Heart right ventricle (tissue), 16 donors: ENCODE measurements at regions not wholly inside any gene's neighbourhood (a gene's known extent, or its start where the extent isn't known, plus 50 kb on each side); places are given as distances from the start of the nearest gene placed in this dataset.

Experiments used
- ATAC-seq, 8 donors: fragments of 200-7000 bp; cut with Tn5 transposase; one replicate each; pipeline ENCODE4 v1.9.1; 2020; ENCODE audit warnings: mild to moderate bottlenecking in 8 of 8, moderate library complexity in 8 of 8, moderate number of reproducible peaks in 1 of 8
- DNase-seq, 2 donors: peaks; one replicate each; pipeline ENCODE4 v3.0.0-alpha.2; 2020
- H3K27ac ChIP-seq, 10 donors: fragments of 200-600 bp; sonication (generic) in 2 of 10; one replicate each; pipeline versions ENCODE4 v1.5.0 to v1.8.0; 2020 to 2022; ENCODE audit warnings: mild to moderate bottlenecking in 3 of 10
- H3K27me3 ChIP-seq, 7 donors: fragments of 200-600 bp; one replicate each; pipeline ENCODE4 v1.8.0; 2021 to 2022; ENCODE audit warnings: mild to moderate bottlenecking in 2 of 7
- H3K36me3 ChIP-seq, 9 donors: fragments of 200-600 bp; sonication (generic) in 1 of 9; one replicate each; pipeline versions ENCODE4 v1.5.0 to v1.8.0; 2020 to 2022; ENCODE audit warnings: mild to moderate bottlenecking in 2 of 9
- H3K4me1 ChIP-seq, 9 donors: fragments of 200-600 bp; sonication (generic) in 1 of 9; one replicate each; pipeline versions ENCODE4 v1.5.0 to v1.8.0; 2020 to 2022; ENCODE audit warnings: mild to moderate bottlenecking in 4 of 9
- H3K4me3 ChIP-seq, 10 donors: fragments of 200-600 bp; sonication (generic) in 2 of 10; one replicate each; pipeline versions ENCODE4 v1.5.0 to v1.8.0; 2020 to 2022; ENCODE audit warnings: mild to moderate bottlenecking in 7 of 10, moderate library complexity in 2 of 10
- H3K9me3 ChIP-seq, 11 donors: fragments of 200-600 bp in 10 of 11; sonication (generic) in 2 of 11; one replicate each; pipeline versions ENCODE4 v1.5.0 to v1.8.0; 2013 to 2022; ENCODE audit warnings: mild to moderate bottlenecking in 2 of 11, control low read depth in 1 of 11, moderate library complexity in 1 of 11
- CTCF ChIP-seq, 9 donors: fragments of 200-600 bp; sonication (generic) in 2 of 9; IDR thresholded peaks; one replicate each; pipeline versions ENCODE4 v1.5.0 to v1.8.0; 2021 to 2022; ENCODE audit warnings: antibody characterized with exemption in 9 of 9, mild to moderate bottlenecking in 5 of 9, moderate library complexity in 1 of 9
- WGBS, 2 donors: extraction: QIAGEN DNeasy Blood & Tissue Kit; methylation state at CpG; one replicate each; pipeline ENCODE4 v1.1.7; 2013; ENCODE audit warnings: inconsistent platforms in 1 of 2; 5-methylcytosine and 5-hydroxymethylcytosine counted together
- intact Hi-C, 10 donors: fragments of 100-400 bp; cut with DNase I; formaldehyde crosslinking; loops; one replicate each; pipeline versions ENCODE4 v1.11.1 to v1.14.2; 2022
- donor health status: Arrhythmogenic right ventricular cardiomyopathy.
- donor health status: ischemic (EF 13 %, LVEDD 7.1; RV severe dilation, severe dysfunction).
- donor health status: healthy with polysubstance abuse.
- donor health status: DM: no; HTN: yes; CAD: no.
- donor health status: DM: no; HTN: no; CAD: no.
- donor health status: ischemic (EF 25% LVEDD 6.9; RV normal size, moderate dysfunction).
- donor health status: ischemic (EF 25% LVEDD 5.7; RV mildly dilated, moderate dysfunction).
- donor health status: healthy.
- donor health status: DM: yes; HTN: yes; CAD: no.
- donor health status: Ischemic cardiomyopathy.
- donor health status: ischemic (EF 35%, LVEDD 5.7; RV mildly dilated, moderate dysfunction).
- donor health status: nonischemic (EF 11% LVEDD 7.7; RV severe dilation, severe dysfunction).
- donor health status: DM: yes; HTN: yes; CAD: no.
- donor health status: PGD.
- donor health status: ischemic (EF 29% LVEDD 5.4; RV normal size, mild dysfunction).
- donor health status: nonischemic (EF 23%, LVEDD 6.1; RV moderate dilation, normal function).

GRCh38 chr3:115436767-115437301 is 186.5 kb upstream of the GAP43 start:
- peak in 2 of 9 donors; percentile 16 to 22 for TF ChIP-seq CTCF (IDR thresholded peaks at IDR 0.05)
- Histone ChIP-seq H3K27me3 (no peaks in the 10 kb centered on the region), H3K4me3 (no peak overlapping the region), H3K9me3 (no peaks in the 10 kb centered on the region), H3K4me1 (no peaks in the 10 kb centered on the region), H3K36me3 (no peaks in the 10 kb centered on the region), H3K27ac (peak overlapping the region in 1 of 10 donors; percentile 42)
- intact Hi-C loops = no loop called here
- WGBS, 2 donors = 58 to 60% methylated on average over 5 of the region's 5 CpGs
- ATAC-seq = peak in 1 of 8 donors; percentile 50
- DNase-seq = no peak

- H3K36me3 ChIP-seq = no peaks in the 10 kb centered on the region
- WGBS, 2 donors = 75 to 76% methylated on average over 2 of the region's 2 CpGs
- intact Hi-C loops = no loop called here
- no peaks in the 10 kb centered on the region for H3K4me1 ChIP-seq
- H3K4me3 ChIP-seq = no peak overlapping the region
- H3K27me3 ChIP-seq = no peaks in the 10 kb centered on the region
- DNase-seq (no peak), ATAC-seq (no peak)
- H3K27ac ChIP-seq = no peak overlapping the region
- TF ChIP-seq CTCF (IDR thresholded peaks at IDR 0.05) = no peak
- H3K9me3 ChIP-seq = no peaks in the 10 kb centered on the region
Observed at GRCh38 chr3:115438799-115439198, 184.5 kb upstream of the GAP43 start.

- Histone ChIP-seq H3K27me3 (no peaks in the 10 kb centered on the region), H3K36me3 (no peaks in the 10 kb centered on the region), H3K4me1 (no peaks in the 10 kb centered on the region), H3K4me3 (no peak overlapping the region), H3K27ac (no peak overlapping the region), H3K9me3 (peaks cover 0 to 3% (median 0%) of the 10 kb centered on the region in 11 donors)
- WGBS, 2 donors = 94 to 98% methylated on average over 3 of the region's 3 CpGs
- no peak for TF ChIP-seq CTCF (IDR thresholded peaks at IDR 0.05)
- ATAC-seq (no peak), DNase-seq (no peak)
- intact Hi-C loops = no loop called here
Observed at GRCh38 chr3:115445559-115445958, 177.8 kb upstream of the GAP43 start.

GRCh38 chr3:115448851-115449250 is 174.5 kb upstream of the GAP43 start:
- Histone ChIP-seq H3K9me3 (peaks cover 0 to 3% (median 0%) of the 10 kb centered on the region in 11 donors), H3K27ac (no peak overlapping the region), H3K4me3 (no peak overlapping the region), H3K36me3 (no peaks in the 10 kb centered on the region), H3K4me1 (no peaks in the 10 kb centered on the region), H3K27me3 (no peaks in the 10 kb centered on the region)
- no peak for DNase-seq
- 48 to 50% methylated on average over 2 of the region's 2 CpGs for WGBS, 2 donors
- intact Hi-C loops = no loop called here
- TF ChIP-seq CTCF (IDR thresholded peaks at IDR 0.05) = no peak
- no peak for ATAC-seq
